Left lobe of liver (tissue), 2 donors: ENCODE measurements at regions not wholly inside any gene's neighbourhood (a gene's known extent, or its start where the extent isn't known, plus 50 kb on each side); places are given as distances from the start of the nearest gene placed in this dataset.

ENCODE experiments used
- ATAC-seq: fragments of 200-7000 bp; cut with Tn5 transposase; one replicate; pipeline ENCODE4 v1.9.1; 2020; ENCODE audit warnings: mild to moderate bottlenecking, moderate library complexity
- DNase-seq: peaks from one replicate; pipeline ENCODE4 v3.0.0-alpha.2; 2020; ENCODE audit warnings: low spot score
- donor health status: DM: no; HTN: no; CAD: no; lungs with moderate emphysema.
- donor health status: DM: no; HTN: yes; CAD: no.

GRCh38 chr15:77742127-77742526 is 109.4 kb upstream of the LINGO1 start:
- ATAC-seq, result no peak

DNA sequence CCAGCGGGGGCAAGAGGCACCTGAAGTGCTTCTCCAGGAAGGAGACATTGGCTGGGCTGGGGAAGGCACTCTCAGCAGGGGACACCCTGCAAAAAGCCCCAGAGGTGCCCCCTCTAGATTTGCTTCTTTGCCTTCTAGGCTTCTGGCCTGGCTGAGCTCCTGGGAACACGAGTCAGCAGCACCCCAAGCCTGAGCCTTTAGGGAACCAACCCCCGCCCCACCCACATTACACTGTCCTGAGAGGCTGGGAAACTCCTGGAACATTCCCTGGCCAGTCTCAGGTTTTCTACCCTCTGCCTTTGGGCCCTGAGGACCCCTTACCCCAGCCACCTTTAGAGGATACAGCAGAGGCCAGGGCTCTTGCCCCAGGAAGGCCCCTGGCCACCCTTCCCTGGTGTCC is 108.4 kb upstream of the LINGO1 start:
- DNase-seq, result no peak
- ATAC-seq, result no peak

More at GRCh38 chr15:77742127-77742526, 109.4 kb upstream of the LINGO1 start:
- no peak for DNase-seq

DNA sequence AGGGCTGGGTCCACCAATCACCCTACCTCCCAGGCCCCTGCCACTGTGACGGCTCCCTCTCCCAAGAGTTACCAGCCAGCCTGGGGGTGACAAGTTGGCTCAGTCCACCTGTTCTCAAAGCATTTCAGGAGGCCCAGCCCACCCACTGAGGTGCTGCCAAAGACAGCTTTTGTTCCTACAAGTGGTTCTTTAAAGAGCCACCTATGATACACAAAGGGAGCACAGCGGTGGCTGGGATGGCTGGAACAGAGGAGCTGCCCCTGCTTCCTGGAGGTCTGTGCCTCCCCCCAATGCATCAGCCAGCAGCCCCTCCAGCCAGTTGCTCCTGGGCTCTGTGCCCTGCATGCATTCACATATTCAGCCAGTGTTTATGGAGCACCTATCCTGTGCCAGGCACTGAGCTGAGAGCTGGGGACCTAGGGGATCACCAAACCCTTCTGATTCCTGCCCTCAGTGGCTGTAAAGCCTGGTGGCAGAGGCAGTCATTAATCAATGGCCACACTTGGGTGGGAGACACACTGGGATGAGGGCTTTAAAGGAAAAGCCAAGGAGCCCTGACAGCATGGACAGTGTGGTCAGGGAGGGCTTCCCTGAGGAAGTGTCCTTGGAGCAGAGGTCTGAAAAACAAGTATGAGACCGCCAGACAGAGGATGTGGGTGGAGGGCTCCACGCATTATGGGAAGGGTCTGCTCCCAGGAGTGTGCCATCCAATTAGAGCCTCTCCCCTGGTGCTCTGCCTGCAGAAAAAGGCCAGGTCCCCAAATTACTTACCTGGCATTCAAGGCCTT is 107.1 kb upstream of the LINGO1 start:
- DNase-seq (no peak), ATAC-seq (no peak)

GRCh38 chr15:77738441-77739302 is 106.0 kb upstream of the LINGO1 start:
- ATAC-seq (no peak), DNase-seq (no peak)

- DNase-seq, result no peak
- ATAC-seq, result no peak
Observed at GRCh38 chr15:77738038-77738370, 105.3 kb upstream of the LINGO1 start.

- ATAC-seq (no peak), DNase-seq (no peak)
Observed at GRCh38 chr15:77737238-77738037, 104.7 kb upstream of the LINGO1 start.

GRCh38 chr15:77734306-77734705 is 101.6 kb upstream of the LINGO1 start:
- no peak for ATAC-seq

GRCh38 chr15:77733579-77734300 is 101.0 kb upstream of the LINGO1 start:
- ATAC-seq (no peak), DNase-seq (no peak)

More at GRCh38 chr15:77734306-77734705, 101.6 kb upstream of the LINGO1 start:
- no peak for DNase-seq

DNA sequence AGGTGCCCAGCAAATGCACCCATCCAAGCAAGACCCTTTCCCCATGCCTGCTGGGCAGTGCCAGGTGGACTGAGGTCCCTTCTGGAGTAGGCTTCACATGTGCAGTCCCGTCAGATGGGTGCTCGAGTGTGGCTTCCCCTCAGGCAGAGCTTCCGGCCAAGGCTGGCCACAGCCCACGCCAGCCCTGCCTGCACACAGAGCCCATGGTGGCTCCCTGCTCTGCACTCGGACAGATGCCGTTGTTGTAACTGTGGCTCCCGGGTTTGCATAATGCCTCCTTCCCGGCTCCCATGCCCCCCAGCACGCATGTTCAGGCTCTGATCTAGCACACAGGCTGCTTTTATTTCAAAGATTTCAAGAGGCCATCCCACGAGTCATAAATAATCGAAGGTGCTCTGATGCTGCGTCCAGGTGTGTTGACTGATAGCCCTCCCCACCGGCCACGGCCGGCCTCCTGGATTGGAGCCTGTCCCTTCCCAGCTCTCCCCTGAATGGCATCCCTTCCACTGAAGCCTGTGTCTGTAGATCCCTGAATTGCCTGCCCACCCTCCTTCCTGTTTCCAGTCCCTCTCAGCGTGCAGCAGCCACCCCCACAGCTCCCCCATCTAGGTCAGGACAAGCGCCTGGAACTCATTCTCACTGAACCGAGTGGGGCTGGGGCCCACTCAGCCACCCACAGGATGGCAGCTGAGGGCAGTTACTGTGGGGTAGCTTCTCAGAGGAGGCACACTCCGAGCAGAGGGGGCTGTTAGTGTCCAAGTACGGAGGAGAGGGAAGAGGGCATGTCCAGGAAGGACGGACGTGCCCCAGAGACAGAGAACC is 100.0 kb upstream of the LINGO1 start:
- ATAC-seq (no peak), DNase-seq (no peak)

DNA sequence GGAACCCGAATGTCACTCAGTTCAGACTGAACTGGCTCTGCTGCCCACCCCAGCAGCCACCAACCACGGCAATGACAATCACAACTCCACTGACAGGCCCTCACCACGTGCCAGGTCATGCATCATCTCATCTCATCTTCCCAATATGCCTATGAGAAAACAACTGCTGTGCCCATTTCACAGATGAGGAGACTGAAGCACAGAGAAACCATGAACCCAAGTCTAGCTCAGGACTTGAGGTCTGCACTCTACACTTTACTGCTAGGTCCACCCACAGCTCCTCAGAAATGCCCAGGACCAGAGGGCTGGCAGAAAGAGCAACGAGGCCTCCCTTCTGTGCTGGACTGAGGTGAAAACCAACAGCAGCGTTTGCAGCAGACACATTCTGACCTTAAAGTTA is 99.2 kb upstream of the LINGO1 start:
- ATAC-seq, result no peak
- DNase-seq, result no peak

DNA sequence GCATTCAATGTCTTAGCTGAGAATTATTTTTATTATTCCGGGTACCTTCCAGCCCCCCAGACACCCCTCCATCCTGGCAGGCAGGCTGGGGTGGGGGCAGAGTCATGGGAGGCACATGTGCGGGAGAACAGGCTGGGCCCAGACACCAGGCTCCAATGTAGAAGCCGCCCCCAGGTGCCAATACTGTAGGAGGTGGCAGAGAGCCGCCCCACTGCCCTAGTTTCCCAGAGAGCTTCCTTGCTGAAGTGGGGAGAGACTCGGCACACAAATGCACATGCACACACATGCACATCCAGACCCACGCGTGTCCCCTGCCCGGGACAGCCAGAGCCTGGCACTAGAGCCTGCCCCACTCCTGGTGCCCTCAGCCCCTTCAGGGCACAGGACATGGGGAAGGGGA is 98.4 kb upstream of the LINGO1 start:
- ATAC-seq, result no peak
- DNase-seq, result no peak

DNA sequence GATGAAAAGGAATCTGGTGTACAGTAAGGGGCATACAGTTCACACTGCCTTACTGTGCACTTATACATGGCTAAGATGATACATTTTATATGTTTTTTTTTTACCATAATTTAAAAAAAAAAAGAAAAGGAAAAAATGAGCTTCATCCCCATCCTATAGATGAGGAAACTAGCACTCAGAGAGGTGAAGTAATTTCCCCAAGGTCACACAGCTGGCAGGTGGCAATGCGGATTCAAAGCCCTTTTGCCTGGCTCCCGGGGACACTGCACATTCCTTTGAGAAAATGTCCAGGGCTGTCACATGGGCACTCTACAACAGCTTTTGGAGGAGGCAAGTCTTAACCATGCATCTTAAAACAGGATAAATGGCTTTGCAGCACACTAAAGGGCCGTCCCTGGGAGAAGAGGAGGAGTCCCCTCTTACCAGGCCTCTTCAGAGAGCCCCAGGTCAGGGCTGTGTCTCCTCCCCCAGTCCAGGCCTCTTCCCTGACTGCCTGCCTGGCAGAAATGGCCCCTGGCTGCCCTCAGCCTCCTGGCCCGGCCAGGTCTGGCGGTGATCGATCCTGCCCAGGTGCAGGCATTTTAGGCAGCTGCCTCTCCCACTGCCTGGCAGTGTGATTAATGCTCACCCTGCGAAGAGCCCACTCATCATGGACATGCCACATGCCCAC is 95.1 kb upstream of the LINGO1 start:
- ATAC-seq, result no peak
- DNase-seq, result no peak

GRCh38 chr15:77724715-77725114 is 92.0 kb upstream of the LINGO1 start:
- ATAC-seq (no peak), DNase-seq (no peak)

DNA sequence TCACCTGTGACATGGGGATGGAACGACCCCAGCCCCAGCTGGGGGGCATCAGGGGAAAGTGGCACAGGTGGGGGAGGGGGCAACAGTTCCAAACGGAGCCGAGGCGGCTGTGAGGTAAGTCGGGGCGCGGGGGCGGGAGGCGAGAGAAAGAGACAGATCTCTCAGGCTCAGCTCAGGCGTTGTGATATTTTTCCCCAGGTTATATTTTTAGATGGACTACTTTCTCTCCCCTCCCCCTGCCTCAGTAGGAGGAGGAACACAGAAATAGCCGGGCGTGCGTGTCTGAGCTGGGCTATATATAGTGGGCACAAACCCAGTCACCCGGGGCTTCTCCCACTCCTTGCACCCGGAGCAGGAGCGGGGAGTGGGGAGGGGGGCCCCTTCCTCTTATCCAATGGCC is 91.0 kb upstream of the LINGO1 start:
- ATAC-seq, result no peak
- DNase-seq, result no peak

- ATAC-seq (no peak), DNase-seq (no peak)
Observed at GRCh38 chr15:77722759-77723460, 90.2 kb upstream of the LINGO1 start.

GRCh38 chr15:77721963-77722362 is 89.3 kb upstream of the LINGO1 start:
- ATAC-seq (no peak), DNase-seq (no peak)

DNA sequence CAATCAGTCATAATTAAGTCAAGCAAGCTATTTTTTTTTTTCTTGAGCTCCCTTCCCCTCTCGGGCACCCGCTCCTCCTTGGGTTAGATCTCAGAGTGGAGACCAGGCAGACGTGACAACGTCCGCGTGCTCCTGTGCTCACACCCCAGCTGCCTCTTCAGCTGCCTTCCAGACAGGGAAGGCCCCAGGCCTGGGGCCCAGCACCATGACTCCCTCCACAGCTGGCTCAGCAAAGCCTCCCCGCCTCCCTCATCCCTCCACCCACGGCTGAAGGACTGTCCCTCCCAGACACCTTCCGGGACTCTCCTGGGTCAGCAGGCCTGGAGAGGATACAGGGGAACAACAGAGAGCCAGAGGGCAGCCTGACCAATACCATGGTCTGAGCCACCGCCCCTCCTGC is 87.9 kb upstream of the LINGO1 start:
- ATAC-seq (no peak), DNase-seq (no peak)

GRCh38 chr15:77720173-77720572 is 87.5 kb upstream of the LINGO1 start:
- DNase-seq (no peak), ATAC-seq (no peak)

DNA sequence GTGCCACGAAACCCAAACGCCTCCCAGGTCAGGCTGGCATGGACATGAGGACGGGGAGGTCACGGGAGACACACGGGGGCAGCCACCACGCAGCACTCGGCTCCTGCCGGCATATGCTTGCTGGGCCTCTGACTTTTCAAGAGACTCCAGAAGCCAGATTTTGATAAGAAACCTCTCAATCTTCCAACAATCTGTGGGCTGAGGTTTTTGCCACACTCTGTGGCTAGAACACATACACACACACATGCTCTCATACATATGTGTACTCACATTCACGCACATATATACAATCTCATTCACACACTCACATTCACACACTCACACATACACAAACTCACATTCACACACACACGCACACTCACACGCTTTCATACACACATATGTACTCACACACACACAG is 86.7 kb upstream of the LINGO1 start:
- no peak for DNase-seq

More for the DNA sequence above, 86.7 kb upstream of the LINGO1 start:
- ATAC-seq, result no peak
